Cardiac muscle cell (in vitro differentiated cells and primary cell): ENCODE measurements at regions not wholly inside any gene's neighbourhood (a gene's known extent, or its start where the extent isn't known, plus 50 kb on each side); places are given as distances from the start of the nearest gene placed in this dataset.
"Not testable (repeated sequence)": the region's sequence is repeated elsewhere in the genome, so short reads cannot be mapped to it uniquely, and the experiment has no call there.

Experiments
- DNase-seq, 2 donors: peaks; one replicate each; pipeline versions ENCODE4 v3.0.0 to v3.0.0-alpha.2; 2010 to 2017; ENCODE audit warnings: low read depth in 1 of 2, low spot score in 1 of 2
- H3K27ac ChIP-seq: fragments of 200-600 bp; sonication (generic); 2 replicates; pipeline ENCODE4 v1.5.1; 2016
- H3K27me3 ChIP-seq: fragments of 200-600 bp; sonication (generic); 2 replicates; pipeline ENCODE4 v1.6.0; 2016; ENCODE audit warnings: control low read depth
- H3K36me3 ChIP-seq: fragments of 200-600 bp; sonication (generic); 2 replicates; pipeline ENCODE4 v1.5.1; 2016; ENCODE audit warnings: control low read depth
- H3K4me1 ChIP-seq: fragments of 200-600 bp; sonication (generic); 2 replicates; pipeline ENCODE4 v1.8.1; 2017; ENCODE audit warnings: low read depth, mild to moderate bottlenecking, mixed run types
- H3K4me3 ChIP-seq: fragments of 200-600 bp; sonication (generic); 2 replicates; pipeline ENCODE4 v1.5.1; 2016; ENCODE audit warnings: mild to moderate bottlenecking
- H3K9me3 ChIP-seq: fragments of 200-600 bp; sonication (generic); 2 replicates; pipeline ENCODE4 v1.5.1; 2017; ENCODE audit warnings: low read depth, mild to moderate bottlenecking, control low read depth
- CTCF ChIP-seq: IDR thresholded peaks from 2 replicates; pipeline ENCODE4 v1.5.1; 2012; ENCODE audit warnings: low read depth, mild to moderate bottlenecking, low read length

GRCh38 chr5:174645677-174646076, 78.7 kb upstream of the MSX2 start:
- H3K27ac ChIP-seq: no peak overlapping the region
- peaks cover 22% of the 10 kb centered on the region for H3K4me1 ChIP-seq
- DNase-seq: no peak
- H3K27me3 ChIP-seq: no peaks in the 10 kb centered on the region
- no peak for TF ChIP-seq CTCF
- no peaks in the 10 kb centered on the region for H3K9me3 ChIP-seq
- H3K4me3 ChIP-seq: no peak overlapping the region
- H3K36me3 ChIP-seq: no peaks in the 10 kb centered on the region

- not testable (repeated sequence) for H3K27ac ChIP-seq, H3K9me3 ChIP-seq, DNase-seq, H3K36me3 ChIP-seq, H3K4me3 ChIP-seq, H3K27me3 ChIP-seq
- peaks cover 22% of the 10 kb centered on the region for H3K4me1 ChIP-seq
These were observed 75.8 kb upstream of the MSX2 start for GRCh38 chr5:174648618-174649017.

DNA sequence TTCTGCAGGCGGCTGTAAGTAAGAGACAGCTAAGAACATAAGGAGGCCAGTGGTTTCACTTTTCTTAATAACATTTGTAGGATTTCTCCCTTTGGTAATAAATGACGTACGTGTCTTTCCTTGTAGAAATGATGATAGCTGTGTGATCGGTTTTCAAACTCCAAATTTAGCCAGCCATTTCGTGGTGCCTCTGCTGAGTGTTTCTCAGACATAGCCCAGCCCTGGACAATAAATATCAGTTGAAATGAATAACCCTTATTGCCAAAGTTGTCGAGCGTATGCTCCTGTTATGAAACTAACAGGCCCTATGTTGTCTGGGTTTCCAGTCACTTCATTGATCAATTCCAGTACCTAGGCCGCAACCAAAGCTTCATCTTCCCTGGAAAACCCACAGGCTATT, 75.0 kb upstream of the MSX2 start:
- Histone ChIP-seq H3K36me3 (no peaks in the 10 kb centered on the region), H3K4me3 (no peak overlapping the region)

GRCh38 chr5:174654442-174654841, 69.9 kb upstream of the MSX2 start:
- H3K27me3 ChIP-seq: no peaks in the 10 kb centered on the region
- H3K9me3 ChIP-seq: no peaks in the 10 kb centered on the region
- H3K27ac ChIP-seq: no peak overlapping the region
- no peak for TF ChIP-seq CTCF
- H3K4me1 ChIP-seq: peaks cover 7% of the 10 kb centered on the region
- no peak for DNase-seq
- H3K4me3 ChIP-seq: no peak overlapping the region
- H3K36me3 ChIP-seq: no peaks in the 10 kb centered on the region

More for the DNA sequence above, 75.0 kb upstream of the MSX2 start:
- no peaks in the 10 kb centered on the region for H3K9me3 ChIP-seq
- no peak overlapping the region for H3K27ac ChIP-seq
- peaks cover 22% of the 10 kb centered on the region for H3K4me1 ChIP-seq
- H3K27me3 ChIP-seq: no peaks in the 10 kb centered on the region
- DNase-seq: no peak
- TF ChIP-seq CTCF: no peak

- peak in 1 of 2 donors; percentile 3 for DNase-seq
These were observed 69.0 kb upstream of the MSX2 start for GRCh38 chr5:174655351-174655750.

More at GRCh38 chr5:174655351-174655750, 69.0 kb upstream of the MSX2 start:
- no peaks in the 10 kb centered on the region for H3K27me3 ChIP-seq
- peaks cover 7% of the 10 kb centered on the region for H3K4me1 ChIP-seq
- no peaks in the 10 kb centered on the region for H3K9me3 ChIP-seq
- H3K27ac ChIP-seq: no peak overlapping the region
- no peak overlapping the region for H3K4me3 ChIP-seq
- TF ChIP-seq CTCF: no peak
- no peaks in the 10 kb centered on the region for H3K36me3 ChIP-seq
